ENCODE measurements at regions not wholly inside any gene's neighbourhood (a gene's known extent, or its start where the extent isn't known, plus 50 kb on each side); places are given as distances from the start of the nearest gene placed in this dataset.

DNA sequence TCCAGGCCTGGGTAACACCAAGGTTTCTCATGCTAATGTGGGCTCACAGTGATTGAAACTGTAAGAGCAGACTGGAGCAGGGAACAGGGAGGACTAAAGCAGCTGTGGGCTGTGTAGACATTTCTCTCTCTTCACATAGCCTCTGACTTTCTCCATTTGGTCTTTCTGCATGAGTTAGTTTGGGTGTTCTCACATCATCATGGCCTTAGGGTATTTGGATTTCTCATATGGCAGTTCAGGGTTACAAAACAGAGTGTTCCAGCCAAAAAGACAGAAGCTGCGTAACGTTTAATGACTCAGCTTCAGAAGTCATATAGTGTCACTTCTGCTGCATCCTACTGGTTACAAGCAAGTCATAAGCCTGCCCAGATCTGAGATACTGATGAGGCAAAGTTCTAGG, 52.0 kb upstream of the OSBPL8 start:
- no peak for DNase-seq (ENCODE audit: low spot score)

- no peak for DNase-seq (ENCODE audit: low spot score)
These were observed 54.8 kb upstream of the OSBPL8 start for GRCh38 chr12:76614364-76614763.

- no peak for DNase-seq (ENCODE audit: low spot score)
These were observed 58.5 kb upstream of the OSBPL8 start for GRCh38 chr12:76618031-76618430.

- peak; percentile 72 for DNase-seq (ENCODE audit: low spot score)
These were observed 62.0 kb upstream of the OSBPL8 start for GRCh38 chr12:76621582-76622024.

GRCh38 chr12:76622351-76622750, 62.8 kb upstream of the OSBPL8 start:
- no peak for DNase-seq (ENCODE audit: low spot score)

GRCh38 chr12:76622915-76623314, 63.3 kb upstream of the OSBPL8 start:
- no peak for DNase-seq (ENCODE audit: low spot score)

DNA sequence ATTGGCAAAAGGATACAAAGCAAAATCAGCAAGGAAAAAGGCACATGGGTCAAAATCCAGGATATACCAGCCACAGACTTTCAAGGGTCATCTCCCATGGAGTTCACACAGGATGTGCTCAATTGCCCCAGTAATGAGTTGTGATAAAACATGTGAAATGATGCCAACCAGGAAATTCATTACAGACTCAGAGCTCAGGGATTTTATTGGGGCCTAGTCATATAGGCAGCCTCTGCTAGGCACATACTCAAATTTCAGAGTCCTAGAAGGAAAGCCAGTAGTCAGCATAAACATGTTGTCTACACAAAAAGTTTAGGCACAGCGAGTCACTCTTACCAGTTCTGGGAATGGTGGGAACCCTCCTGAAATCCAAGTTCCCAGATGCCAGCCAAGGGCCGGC, 64.4 kb upstream of the OSBPL8 start:
- DNase-seq (ENCODE audit: low spot score) = peak; percentile 30

- no peak for DNase-seq (ENCODE audit: low spot score)
These were observed 68.0 kb upstream of the OSBPL8 start for GRCh38 chr12:76627346-76628135.

- DNase-seq (ENCODE audit: low spot score) = no peak
These were observed 69.2 kb upstream of the OSBPL8 start for GRCh38 chr12:76628745-76629144.

- DNase-seq (ENCODE audit: low spot score) = no peak
These were observed 72.2 kb upstream of the OSBPL8 start for GRCh38 chr12:76631741-76632140.

- DNase-seq (ENCODE audit: low spot score) = no peak
These were observed 73.8 kb upstream of the OSBPL8 start for GRCh38 chr12:76633415-76633814.

- no peak for DNase-seq (ENCODE audit: low spot score)
These were observed 74.6 kb upstream of the OSBPL8 start for GRCh38 chr12:76634133-76634532.

GRCh38 chr12:76636121-76636692, 76.6 kb upstream of the OSBPL8 start:
- DNase-seq (ENCODE audit: low spot score) = peak; percentile 29

DNA sequence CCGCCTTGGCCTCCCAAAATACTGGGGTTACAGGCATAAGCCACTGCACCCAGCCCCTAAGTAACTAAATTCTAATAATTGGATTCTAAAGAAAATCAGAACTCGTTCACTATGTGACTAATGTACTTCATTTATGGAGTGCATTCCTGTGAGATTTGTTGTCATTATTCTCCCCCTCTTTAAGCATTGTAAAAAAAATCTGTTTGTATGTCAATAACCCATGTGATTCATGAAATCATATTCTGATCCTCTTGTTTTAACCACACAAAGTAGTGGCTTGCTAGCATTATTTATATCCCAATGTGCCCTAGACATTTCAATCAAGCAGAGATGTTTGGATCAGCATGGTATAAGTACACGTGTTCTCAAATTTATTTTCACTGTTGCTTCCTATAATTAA, 78.2 kb upstream of the OSBPL8 start:
- peak; percentile 67 for DNase-seq (ENCODE audit: low spot score)

GRCh38 chr12:76639646-76640045, 80.1 kb upstream of the OSBPL8 start:
- DNase-seq (ENCODE audit: low spot score) = no peak

- no peak for DNase-seq (ENCODE audit: low spot score)
These were observed 81.5 kb upstream of the OSBPL8 start for GRCh38 chr12:76641073-76641472.

DNA sequence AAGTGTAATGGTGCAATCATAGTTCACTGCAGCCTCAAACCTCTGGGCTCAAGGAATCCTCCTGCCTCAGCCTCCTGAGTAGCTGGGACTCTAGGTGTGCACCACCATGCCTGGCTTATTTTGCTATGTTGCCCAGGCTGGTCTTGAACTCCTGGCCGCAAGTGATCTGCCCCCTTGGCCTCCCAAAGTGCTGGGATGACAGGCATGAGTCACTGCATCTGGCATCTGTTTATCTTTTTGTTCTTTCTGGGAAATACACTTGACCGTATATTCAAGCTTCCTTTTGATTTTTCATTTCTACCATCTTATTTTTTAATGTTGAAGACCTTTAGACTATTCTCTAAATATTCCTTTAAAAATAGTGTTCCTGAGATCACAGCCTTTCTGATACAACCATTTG, 82.4 kb upstream of the OSBPL8 start:
- no peak for DNase-seq (ENCODE audit: low spot score)

GRCh38 chr12:76643438-76643837, 83.9 kb upstream of the OSBPL8 start:
- DNase-seq (ENCODE audit: low spot score) = no peak

GRCh38 chr12:76644950-76645349, 85.4 kb upstream of the OSBPL8 start:
- DNase-seq (ENCODE audit: low spot score) = no peak

DNA sequence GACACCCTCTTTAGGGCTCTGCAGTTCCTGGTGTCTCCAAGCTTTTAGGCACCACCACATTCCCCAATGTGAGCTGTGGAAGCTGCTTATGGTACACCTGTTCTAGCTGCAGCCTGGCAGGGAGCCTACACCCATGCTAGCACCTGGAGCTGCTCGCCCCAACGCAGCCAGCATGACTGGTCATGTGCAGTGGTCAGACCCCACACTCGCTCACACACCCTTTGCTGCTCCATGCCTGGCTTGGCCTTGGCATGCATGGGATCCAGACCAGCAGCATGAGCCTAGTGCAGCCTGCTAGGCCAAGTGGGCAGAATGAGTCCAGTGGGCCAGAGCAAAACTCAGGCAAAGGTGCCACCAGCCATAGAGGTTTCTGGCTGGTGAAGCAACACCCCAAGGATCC, 86.4 kb upstream of the OSBPL8 start:
- no peak for DNase-seq (ENCODE audit: low spot score)

- DNase-seq (ENCODE audit: low spot score) = no peak
These were observed 86.8 kb upstream of the OSBPL8 start for GRCh38 chr12:76646366-76646765.

GRCh38 chr12:76649099-76649498, 89.5 kb upstream of the OSBPL8 start:
- DNase-seq (ENCODE audit: low spot score) = peak; percentile 81

- no peak for DNase-seq (ENCODE audit: low spot score)
These were observed 92.8 kb upstream of the OSBPL8 start for GRCh38 chr12:76652402-76652801.

DNA sequence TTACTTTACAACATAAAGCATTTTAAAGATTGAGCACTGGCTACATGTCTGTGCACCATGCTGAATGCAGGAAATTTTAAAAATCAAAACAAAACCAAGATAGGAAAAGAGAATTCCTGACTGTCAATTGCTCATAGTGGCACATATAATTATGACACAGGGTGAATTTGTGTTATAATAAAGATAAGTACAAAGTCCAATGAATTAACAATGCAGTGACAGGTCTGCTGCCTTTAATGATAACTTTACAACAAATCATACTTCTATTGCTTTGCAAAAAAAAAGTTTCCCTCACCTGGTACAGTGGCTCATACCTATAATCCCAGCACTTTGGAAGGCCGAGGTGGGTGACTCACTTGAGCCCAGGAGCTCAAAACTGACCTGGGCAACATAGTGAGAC, 93.8 kb upstream of the OSBPL8 start:
- no peak for DNase-seq (ENCODE audit: low spot score)

Data from kidney capillary endothelial cell (primary cell).